Suprapubic skin (tissue), 4 donors: ENCODE measurements at regions not wholly inside any gene's neighbourhood (a gene's known extent, or its start where the extent isn't known, plus 50 kb on each side); places are given as distances from the start of the nearest gene placed in this dataset.

ENCODE experiments used
- DNase-seq, 2 donors: peaks; one replicate each; pipeline ENCODE4 v3.0.0-alpha.2; 2019; ENCODE audit warnings: low spot score in 2 of 2
- H3K27ac ChIP-seq: fragments of 200-600 bp; sonication (generic); one replicate; pipeline ENCODE4 v1.5.1; 2019
- H3K27me3 ChIP-seq: fragments of 200-600 bp; sonication (generic); one replicate; pipeline ENCODE4 v1.5.1; 2019
- H3K36me3 ChIP-seq: fragments of 200-600 bp; sonication (generic); one replicate; pipeline ENCODE4 v1.5.1; 2019
- H3K4me1 ChIP-seq: fragments of 200-600 bp; sonication (generic); one replicate; pipeline ENCODE4 v1.5.1; 2019
- H3K4me3 ChIP-seq: fragments of 200-600 bp; sonication (generic); one replicate; pipeline ENCODE4 v1.5.1; 2019; ENCODE audit warnings: mild to moderate bottlenecking
- H3K9me3 ChIP-seq: fragments of 200-600 bp; sonication (generic); one replicate; pipeline ENCODE4 v1.5.1; 2019
- EP300 ChIP-seq: sonication (generic); formaldehyde crosslinking; IDR thresholded peaks from one replicate; pipeline ENCODE4 v1.6.1; 2017; ENCODE audit warnings: antibody characterized with exemption
- POLR2A ChIP-seq, 2 donors: fragments of 450-650 bp; IDR thresholded peaks; one replicate each; pipeline ENCODE4 v1.6.1; 2017; ENCODE audit warnings: antibody characterized with exemption in 2 of 2, mild to moderate bottlenecking in 2 of 2, moderate library complexity in 2 of 2
- POLR2AphosphoS5 ChIP-seq, 3 donors: sonication (generic); formaldehyde crosslinking; IDR thresholded peaks; one replicate each; pipeline ENCODE4 v1.6.1; 2017; ENCODE audit warnings: antibody characterized with exemption in 3 of 3
- WGBS: methylation state at CpG from one replicate; pipeline ENCODE4 v1.1.5; 2018; 5-methylcytosine and 5-hydroxymethylcytosine counted together
- TF ChIP-seq, protein P1 (sequence below), 2 donors: fragments of 200-600 bp in 1 of 2; fragments of 450-650 bp in 1 of 2; sonication (generic) in 1 of 2; IDR thresholded peaks; one replicate each; pipeline ENCODE4 v1.5.1; 2016 to 2019; ENCODE audit warnings: antibody characterized with exemption in 2 of 2, mild to moderate bottlenecking in 1 of 2, moderate library complexity in 1 of 2

DNA sequence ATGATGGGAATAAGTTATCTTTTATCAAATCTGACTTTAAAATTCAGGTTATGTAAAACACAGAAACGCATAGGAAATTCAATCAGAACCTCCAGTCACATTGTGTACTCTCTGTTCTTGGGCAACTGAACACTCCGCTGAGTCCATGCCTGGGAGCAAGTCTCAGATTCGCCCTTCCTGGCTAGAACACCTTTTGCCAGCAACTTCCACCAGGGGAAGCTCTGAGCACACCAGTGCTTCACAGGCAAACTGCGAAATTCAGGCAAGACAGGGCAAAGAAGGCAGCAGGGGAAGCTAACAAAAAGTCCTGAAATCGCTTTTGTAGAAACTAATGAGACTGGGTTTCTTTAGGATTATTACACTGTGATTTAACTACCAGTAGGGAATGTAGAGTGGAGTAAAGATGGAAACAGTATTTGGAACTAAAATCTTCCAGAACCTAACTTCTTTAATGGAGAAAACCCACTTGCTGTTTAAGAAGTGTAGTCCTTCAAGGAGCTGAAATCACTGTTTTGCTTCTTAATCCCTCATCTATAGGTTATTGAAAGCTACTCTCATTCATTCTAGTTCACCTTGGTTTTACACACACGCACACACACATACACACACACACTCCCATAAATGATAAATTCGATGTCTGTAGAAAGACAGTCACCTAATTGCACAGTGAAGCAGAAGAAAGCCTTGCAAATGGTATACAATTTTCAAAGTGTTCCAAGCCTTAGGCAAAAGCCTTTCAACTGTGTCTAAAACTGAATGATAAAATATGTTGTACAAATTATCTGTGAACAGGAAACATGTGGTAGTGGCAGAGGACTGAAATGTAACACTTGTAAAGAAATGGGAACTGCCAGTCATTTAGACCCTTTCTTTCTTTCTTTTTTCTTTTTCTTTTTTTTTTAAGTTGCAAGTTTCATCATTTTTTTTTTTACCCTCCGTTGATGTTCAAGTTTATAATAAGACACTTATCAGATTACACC is 214.5 kb downstream of the TMEM182 start:
- Histone ChIP-seq H3K36me3 (no peaks in the 10 kb centered on the region), H3K4me3 (no peak overlapping the region), H3K9me3 (no peaks in the 10 kb centered on the region), H3K27ac (no peak overlapping the region), H3K27me3 (peaks cover 7% of the 10 kb centered on the region), H3K4me1 (no peaks in the 10 kb centered on the region)
- no peak for DNase-seq
- 21% methylated on average over 8 of the region's 8 CpGs for WGBS
- TF ChIP-seq POLR2AphosphoS5 (IDR thresholded peaks at IDR 0.05) = no peak
- TF ChIP-seq, protein P1, sequence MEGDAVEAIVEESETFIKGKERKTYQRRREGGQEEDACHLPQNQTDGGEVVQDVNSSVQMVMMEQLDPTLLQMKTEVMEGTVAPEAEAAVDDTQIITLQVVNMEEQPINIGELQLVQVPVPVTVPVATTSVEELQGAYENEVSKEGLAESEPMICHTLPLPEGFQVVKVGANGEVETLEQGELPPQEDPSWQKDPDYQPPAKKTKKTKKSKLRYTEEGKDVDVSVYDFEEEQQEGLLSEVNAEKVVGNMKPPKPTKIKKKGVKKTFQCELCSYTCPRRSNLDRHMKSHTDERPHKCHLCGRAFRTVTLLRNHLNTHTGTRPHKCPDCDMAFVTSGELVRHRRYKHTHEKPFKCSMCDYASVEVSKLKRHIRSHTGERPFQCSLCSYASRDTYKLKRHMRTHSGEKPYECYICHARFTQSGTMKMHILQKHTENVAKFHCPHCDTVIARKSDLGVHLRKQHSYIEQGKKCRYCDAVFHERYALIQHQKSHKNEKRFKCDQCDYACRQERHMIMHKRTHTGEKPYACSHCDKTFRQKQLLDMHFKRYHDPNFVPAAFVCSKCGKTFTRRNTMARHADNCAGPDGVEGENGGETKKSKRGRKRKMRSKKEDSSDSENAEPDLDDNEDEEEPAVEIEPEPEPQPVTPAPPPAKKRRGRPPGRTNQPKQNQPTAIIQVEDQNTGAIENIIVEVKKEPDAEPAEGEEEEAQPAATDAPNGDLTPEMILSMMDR (IDR thresholded peaks at IDR 0.05) = peak in 1 of 2 donors; percentile 23

- no peaks in the 10 kb centered on the region for H3K4me1 ChIP-seq
- H3K4me3 ChIP-seq = no peak overlapping the region
- H3K27me3 ChIP-seq = peaks cover 7% of the 10 kb centered on the region
- no peak for DNase-seq
- WGBS = 64% methylated on average over 2 of the region's 2 CpGs
- TF ChIP-seq POLR2AphosphoS5 (IDR thresholded peaks at IDR 0.05) (no peak), EP300 (no peak), POLR2A (IDR thresholded peaks at IDR 0.05) (no peak)
- TF ChIP-seq, protein P1 (IDR thresholded peaks at IDR 0.05) = no peak
- H3K27ac ChIP-seq = no peak overlapping the region
- no peaks in the 10 kb centered on the region for H3K36me3 ChIP-seq
- H3K9me3 ChIP-seq = no peaks in the 10 kb centered on the region
Observed at GRCh38 chr2:102977426-102978090, 215.7 kb downstream of the TMEM182 start.

- TF ChIP-seq EP300 = no peak
- Histone ChIP-seq H3K4me3 (no peak overlapping the region), H3K36me3 (no peaks in the 10 kb centered on the region), H3K9me3 (no peaks in the 10 kb centered on the region), H3K27ac (no peak overlapping the region), H3K4me1 (no peaks in the 10 kb centered on the region), H3K27me3 (peaks cover 7% of the 10 kb centered on the region)
- WGBS = 86% methylated on average over 3 of the region's 3 CpGs
- no peak for DNase-seq
Observed at GRCh38 chr2:102978091-102978490, 216.3 kb downstream of the TMEM182 start.

- no peak for DNase-seq
- TF ChIP-seq, protein P1 (IDR thresholded peaks at IDR 0.05) = no peak
- no peak for TF ChIP-seq POLR2AphosphoS5 (IDR thresholded peaks at IDR 0.05)
- no peak for TF ChIP-seq POLR2A (IDR thresholded peaks at IDR 0.05)
- no peak for TF ChIP-seq EP300
- no peak overlapping the region for H3K27ac ChIP-seq
- no peak overlapping the region for H3K4me3 ChIP-seq
- no peaks in the 10 kb centered on the region for H3K36me3 ChIP-seq
- H3K27me3 ChIP-seq = peaks cover 7% of the 10 kb centered on the region
- no peaks in the 10 kb centered on the region for H3K9me3 ChIP-seq
- 91% methylated on average over 4 of the region's 4 CpGs for WGBS
- no peaks in the 10 kb centered on the region for H3K4me1 ChIP-seq
Observed at GRCh38 chr2:102979429-102979828, 217.6 kb downstream of the TMEM182 start.

DNA sequence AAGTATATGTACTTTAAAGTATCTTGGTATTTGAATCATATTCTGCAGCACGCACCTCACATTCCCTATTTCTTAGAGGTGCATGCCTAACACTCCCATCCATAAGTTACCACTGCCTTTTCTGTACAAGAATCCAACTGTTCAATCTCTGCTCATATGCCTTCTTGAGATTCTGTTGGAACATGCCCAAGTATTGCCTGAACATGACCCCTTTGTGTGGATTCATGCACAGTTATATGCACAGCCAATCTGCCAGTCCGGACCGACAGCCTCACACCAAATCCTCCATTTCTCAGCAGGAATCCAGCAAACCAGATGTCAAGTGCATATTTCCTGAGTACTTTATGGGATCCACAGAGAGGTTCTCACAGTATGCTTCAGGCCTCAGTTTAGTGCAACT is 222.0 kb downstream of the TMEM182 start:
- Histone ChIP-seq H3K27me3 (peaks cover 7% of the 10 kb centered on the region), H3K9me3 (no peaks in the 10 kb centered on the region), H3K36me3 (no peaks in the 10 kb centered on the region), H3K4me1 (no peaks in the 10 kb centered on the region), H3K4me3 (no peak overlapping the region), H3K27ac (no peak overlapping the region)
- TF ChIP-seq POLR2A (IDR thresholded peaks at IDR 0.05) = no peak
- TF ChIP-seq, protein P1 (IDR thresholded peaks at IDR 0.05) = no peak
- TF ChIP-seq POLR2AphosphoS5 (IDR thresholded peaks at IDR 0.05) = no peak
- no peak for TF ChIP-seq EP300
- 60% methylated on average over 3 of the region's 3 CpGs for WGBS
- DNase-seq = no peak
